Adrenal gland (tissue), 9 donors: ENCODE measurements at regions not wholly inside any gene's neighbourhood (a gene's known extent, or its start where the extent isn't known, plus 50 kb on each side); places are given as distances from the start of the nearest gene placed in this dataset.
"Not testable (repeated sequence)": the region's sequence is repeated elsewhere in the genome, so short reads cannot be mapped to it uniquely, and the experiment has no call there.

Experiments used
- DNase-seq, 7 donors: peaks; one replicate each; pipeline ENCODE4 v3.0.0-alpha.2; 2019 to 2020
- H3K27ac ChIP-seq, 5 donors: fragments of 200-600 bp; sonication (generic) in 4 of 5; 1 replicate in 3 of 5; 2 replicates in 2 of 5; pipeline versions ENCODE4 v1.5.1 to v1.8.0; 2016 to 2020; ENCODE audit warnings: mild to moderate bottlenecking in 1 of 5
- H3K27me3 ChIP-seq: fragments of 200-600 bp; 2 replicates; pipeline ENCODE4 v1.8.0; 2021
- H3K36me3 ChIP-seq, 2 donors: fragments of 200-600 bp; replicated peaks in 1 of 2; 1 replicate in 1 of 2; 2 replicates in 1 of 2; pipeline versions ENCODE4 v1.5.1 to v1.8.0; 2018 to 2022
- H3K4me1 ChIP-seq, 2 donors: fragments of 200-600 bp; replicated peaks in 1 of 2; 1 replicate in 1 of 2; 2 replicates in 1 of 2; pipeline versions ENCODE4 v1.5.1 to v1.8.0; 2018 to 2021
- H3K4me3 ChIP-seq, 4 donors: fragments of 200-600 bp; sonication (generic) in 3 of 4; one replicate each; pipeline ENCODE4 v1.5.1; 2016 to 2018
- H3K9me3 ChIP-seq, 3 donors: fragments of 200-600 bp; sonication (generic) in 1 of 3; replicated peaks in 1 of 3; 1 replicate in 2 of 3; 2 replicates in 1 of 3; pipeline versions ENCODE4 v1.5.1 to v1.8.0; 2016 to 2021
- POLR2A ChIP-seq, 2 donors: fragments of 450-650 bp; IDR thresholded peaks; one replicate each; pipeline ENCODE4 v1.6.1; 2017; ENCODE audit warnings: antibody characterized with exemption in 2 of 2, mild to moderate bottlenecking in 2 of 2, moderate library complexity in 1 of 2
- WGBS, 4 donors: extraction: QIAGEN DNeasy Blood & Tissue Kit in 2 of 4; methylation state at CpG; one replicate each; pipeline versions ENCODE4 v1.1.5 to v1.1.7; 2013 to 2017; 5-methylcytosine and 5-hydroxymethylcytosine counted together
- intact Hi-C, 2 donors: fragments of 100-400 bp; cut with DNase I; formaldehyde crosslinking; loops; one replicate each; pipeline versions ENCODE4 v1.14.1 to v1.15.0; 2022 to 2023
- TF ChIP-seq, protein P1 (sequence below), 6 experiments: fragments of 450-650 bp in 4 of 6; fragments of 200-600 bp in 2 of 6; sonication (generic) in 1 of 6; IDR thresholded peaks; 1 replicate in 5 of 6; 2 replicates in 1 of 6; pipeline versions ENCODE4 v1.5.1 to v1.8.0; 2016 to 2021; ENCODE audit warnings: antibody characterized with exemption in 6 of 6, mild to moderate bottlenecking in 2 of 6, moderate library complexity in 1 of 6
- donor health status: healthy with polysubstance abuse.
- donor health status: Bipolar disorder and iron deficiency.
- donor health status: DM: yes; HTN: yes; CAD: no.
- donor health status: DM: no; HTN: no; CAD: no.
- donor health status: DM: no; HTN: no; CAD: no.

DNA sequence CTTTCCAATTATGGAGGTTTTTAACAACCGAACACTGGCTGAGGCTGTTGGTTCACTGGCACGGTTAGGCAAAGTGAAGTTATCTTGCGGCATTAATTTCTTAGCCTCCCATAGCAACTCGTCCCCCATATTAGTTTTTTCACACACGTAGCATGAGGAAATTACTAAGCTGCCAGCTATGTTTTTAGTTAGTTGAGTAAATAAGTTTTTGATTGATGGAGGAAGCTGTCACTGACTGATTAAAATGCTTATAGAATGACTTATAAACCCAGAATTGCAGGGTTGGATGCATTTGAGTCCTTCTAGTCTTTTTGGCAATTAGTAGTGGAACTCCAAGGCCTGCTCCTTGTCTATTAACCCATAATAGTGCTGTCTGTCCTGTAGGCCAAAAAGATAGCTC is 97.1 kb downstream of the ALG10 start:
- DNase-seq = no peak
- Histone ChIP-seq H3K4me3 (no peak overlapping the region), H3K36me3 (no peaks in the 10 kb centered on the region), H3K27ac (no peak overlapping the region), H3K4me1 (no peaks in the 10 kb centered on the region), H3K27me3 (no peaks in the 10 kb centered on the region), H3K9me3 (no peaks in the 10 kb centered on the region)
- intact Hi-C loops = no loop called here
- TF ChIP-seq POLR2A (IDR thresholded peaks at IDR 0.05) = no peak
- TF ChIP-seq, protein P1, sequence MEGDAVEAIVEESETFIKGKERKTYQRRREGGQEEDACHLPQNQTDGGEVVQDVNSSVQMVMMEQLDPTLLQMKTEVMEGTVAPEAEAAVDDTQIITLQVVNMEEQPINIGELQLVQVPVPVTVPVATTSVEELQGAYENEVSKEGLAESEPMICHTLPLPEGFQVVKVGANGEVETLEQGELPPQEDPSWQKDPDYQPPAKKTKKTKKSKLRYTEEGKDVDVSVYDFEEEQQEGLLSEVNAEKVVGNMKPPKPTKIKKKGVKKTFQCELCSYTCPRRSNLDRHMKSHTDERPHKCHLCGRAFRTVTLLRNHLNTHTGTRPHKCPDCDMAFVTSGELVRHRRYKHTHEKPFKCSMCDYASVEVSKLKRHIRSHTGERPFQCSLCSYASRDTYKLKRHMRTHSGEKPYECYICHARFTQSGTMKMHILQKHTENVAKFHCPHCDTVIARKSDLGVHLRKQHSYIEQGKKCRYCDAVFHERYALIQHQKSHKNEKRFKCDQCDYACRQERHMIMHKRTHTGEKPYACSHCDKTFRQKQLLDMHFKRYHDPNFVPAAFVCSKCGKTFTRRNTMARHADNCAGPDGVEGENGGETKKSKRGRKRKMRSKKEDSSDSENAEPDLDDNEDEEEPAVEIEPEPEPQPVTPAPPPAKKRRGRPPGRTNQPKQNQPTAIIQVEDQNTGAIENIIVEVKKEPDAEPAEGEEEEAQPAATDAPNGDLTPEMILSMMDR (IDR thresholded peaks at IDR 0.05) = no peak
- 82 to 90% (median 85%) methylated on average over 5 of the region's 5 CpGs for WGBS, 4 donors

- Histone ChIP-seq H3K9me3 (no peaks in the 10 kb centered on the region), H3K4me1 (no peaks in the 10 kb centered on the region), H3K27me3 (no peaks in the 10 kb centered on the region), H3K27ac (no peak overlapping the region), H3K4me3 (no peak overlapping the region), H3K36me3 (no peaks in the 10 kb centered on the region)
- TF ChIP-seq POLR2A (IDR thresholded peaks at IDR 0.05) = no peak
- intact Hi-C loops = loop anchor here in 1 of 2 donors (10.0 kb wide), 1 partner anchor 93 kb away; no protein-coding TSS in a partner anchor
- WGBS, 4 donors = 19 to 48% (median 40%) methylated on average over 1 of the region's 1 CpG
- no peak for DNase-seq
Observed at GRCh38 chr12:34121360-34121759, 99.1 kb downstream of the ALG10 start.

- TF ChIP-seq, protein P1 (IDR thresholded peaks at IDR 0.05) = peak; percentile 76 to 94 (median 89)
- H3K27me3 ChIP-seq, H3K9me3 ChIP-seq, H3K27ac ChIP-seq, H3K4me3 ChIP-seq, H3K36me3 ChIP-seq, H3K4me1 ChIP-seq: not testable (repeated sequence)
- 5 to 7% (median 6%) methylated on average over 6 of the region's 6 CpGs for WGBS, 4 donors
- intact Hi-C loops = loop anchor here in 1 of 2 donors (10.0 kb wide), 1 partner anchor 92 kb away; no protein-coding TSS in a partner anchor
- DNase-seq = peak; percentile 20 to 76 (median 41)
Observed at GRCh38 chr12:34123092-34123491, 100.8 kb downstream of the ALG10 start.

- Histone ChIP-seq H3K27ac (no peak overlapping the region), H3K27me3 (no peaks in the 10 kb centered on the region), H3K4me3 (no peak overlapping the region), H3K4me1 (no peaks in the 10 kb centered on the region), H3K36me3 (no peaks in the 10 kb centered on the region), H3K9me3 (no peaks in the 10 kb centered on the region)
- 76 to 86% (median 80%) methylated on average over 8 of the region's 8 CpGs for WGBS, 4 donors
- TF ChIP-seq, protein P1 (IDR thresholded peaks at IDR 0.05) = no peak
- TF ChIP-seq POLR2A (IDR thresholded peaks at IDR 0.05) = no peak
- no peak for DNase-seq
- intact Hi-C loops = loop anchor here (2.0 to 10.0 kb wide), 2 partner anchors 90 to 94 kb away; no protein-coding TSS in a partner anchor
Observed at GRCh38 chr12:34124608-34125007, 102.3 kb downstream of the ALG10 start.

- Histone ChIP-seq H3K27me3 (no peaks in the 10 kb centered on the region), H3K4me3 (peak overlapping the region in 1 of 4 donors; percentile 21), H3K27ac (no peak overlapping the region), H3K36me3 (no peaks in the 10 kb centered on the region), H3K9me3 (no peaks in the 10 kb centered on the region), H3K4me1 (no peaks in the 10 kb centered on the region)
- intact Hi-C loops = loop anchor here in 1 of 2 donors (10.0 kb wide), 1 partner anchor 89 kb away; no protein-coding TSS in a partner anchor
- DNase-seq = no peak
- TF ChIP-seq, protein P1 (IDR thresholded peaks at IDR 0.05) = no peak
- TF ChIP-seq POLR2A (IDR thresholded peaks at IDR 0.05) = no peak
- 66 to 75% (median 68%) methylated on average over 9 of the region's 9 CpGs for WGBS, 4 donors
Observed at GRCh38 chr12:34126239-34126641, 103.9 kb downstream of the ALG10 start.
